IPS DF 6.9 (cell line): ENCODE measurements at regions not wholly inside any gene's neighbourhood (a gene's known extent, or its start where the extent isn't known, plus 50 kb on each side); places are given as distances from the start of the nearest gene placed in this dataset.
"Not testable (repeated sequence)": the region's sequence is repeated elsewhere in the genome, so short reads cannot be mapped to it uniquely, and the experiment has no call there.

Experiments
- DNase-seq: peaks from one replicate; pipeline ENCODE4 v3.0.0-alpha.2; 2013; ENCODE audit warnings: low read depth, low spot score
- H3K27ac ChIP-seq: one replicate; pipeline ENCODE4 v1.5.1; 2013; ENCODE audit warnings: low read length, control low read depth
- H3K27me3 ChIP-seq: 2 replicates; pipeline ENCODE4 v1.6.1; 2013; ENCODE audit warnings: mild to moderate bottlenecking, low read length; ENCODE audit not compliant: control insufficient read depth, insufficient read depth
- H3K36me3 ChIP-seq: 2 replicates; pipeline ENCODE4 v1.6.1; 2013; ENCODE audit warnings: low read length; ENCODE audit not compliant: control insufficient read depth, insufficient read depth
- H3K4me1 ChIP-seq: 2 replicates; pipeline ENCODE4 v1.6.1; 2013; ENCODE audit warnings: low read length; ENCODE audit not compliant: control insufficient read depth, insufficient read depth
- H3K4me3 ChIP-seq: 2 replicates; pipeline ENCODE4 v1.5.1; 2013; ENCODE audit warnings: mild to moderate bottlenecking, low read length
- H3K9me3 ChIP-seq: 2 replicates; pipeline ENCODE4 v1.6.1; 2013; ENCODE audit warnings: low read length, inconsistent platforms; ENCODE audit not compliant: control insufficient read depth, insufficient read depth
- WGBS: extraction: QIAGEN DNeasy Blood & Tissue Kit; methylation state at CpG from one replicate; pipeline ENCODE4 v1.1.7; 2013; ENCODE audit warnings: mixed read lengths, missing lambda C conversion rate; ENCODE audit not compliant: insufficient read length, insufficient coverage; 5-methylcytosine and 5-hydroxymethylcytosine counted together

DNA sequence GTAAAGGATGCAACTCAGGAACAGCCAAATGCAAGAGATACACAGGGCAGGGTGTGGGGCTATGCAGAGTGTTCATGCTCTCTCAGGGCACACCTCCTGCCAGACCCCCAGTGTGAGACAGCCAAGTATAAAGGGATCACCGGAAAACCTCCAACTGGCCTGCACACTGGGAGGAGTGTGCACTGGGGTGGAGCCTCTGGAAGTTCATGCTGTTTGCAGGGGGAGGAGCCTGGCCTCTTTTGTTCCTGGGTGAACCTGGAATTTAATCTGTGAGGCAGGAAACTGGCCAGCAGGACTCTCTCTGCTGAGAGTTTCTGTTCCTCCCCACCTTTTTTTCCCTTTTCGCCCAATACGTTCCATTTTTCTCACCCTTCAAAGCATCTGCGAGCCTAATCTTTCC lies 204.1 kb downstream of the WNT5A start:
- H3K9me3 ChIP-seq: no peaks in the 10 kb centered on the region
- no CpG with 5 or more reads among the region's 4 CpGs for WGBS
- H3K27ac ChIP-seq: no peak overlapping the region
- no peaks in the 10 kb centered on the region; the same call in 1 of the 2 replicates for H3K4me1 ChIP-seq
- peak; percentile 20 for DNase-seq
- H3K27me3 ChIP-seq: no peaks in the 10 kb centered on the region; the same call in 1 of the 2 replicates
- no peaks in the 10 kb centered on the region for H3K36me3 ChIP-seq
- H3K4me3 ChIP-seq: no peak overlapping the region

DNA sequence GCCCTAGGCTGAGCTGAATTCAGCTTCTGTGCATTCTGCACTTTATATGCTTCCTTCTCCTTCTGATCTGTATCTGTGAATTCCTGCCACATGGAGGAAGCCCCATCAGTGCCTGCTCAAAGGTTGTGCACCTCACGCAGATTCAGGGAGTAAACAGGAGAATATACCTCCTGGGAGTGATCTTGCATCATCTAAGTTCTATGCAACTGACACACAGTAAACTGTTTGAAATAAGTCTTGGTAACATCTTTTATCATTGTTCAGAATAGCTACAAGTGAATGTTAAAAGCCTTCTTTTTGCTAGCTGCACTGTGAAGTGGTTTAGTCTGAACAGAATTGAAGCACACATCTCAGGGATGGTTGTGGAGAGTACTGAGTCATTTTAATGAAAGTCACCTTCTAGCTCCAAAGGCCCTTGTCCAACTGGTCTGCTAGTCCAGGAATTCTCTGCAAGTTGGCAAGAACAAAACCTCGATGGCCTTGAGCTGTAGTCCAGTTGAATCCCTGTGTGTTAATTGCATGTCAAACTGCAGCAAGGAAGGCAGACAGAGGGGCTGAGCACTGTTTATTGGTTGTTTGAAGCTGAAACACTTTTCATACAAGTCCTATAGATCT lies 215.0 kb downstream of the WNT5A start:
- no peak for DNase-seq
- no peaks in the 10 kb centered on the region for H3K9me3 ChIP-seq
- no peak overlapping the region for H3K4me3 ChIP-seq
- no peak overlapping the region for H3K27ac ChIP-seq
- no peaks in the 10 kb centered on the region for H3K27me3 ChIP-seq
- H3K4me1 ChIP-seq: 0 out of 2 replicates have a peak, but pooled peaks cover 2% of the 10 kb centered on the region
- WGBS: no CpG with 5 or more reads among the region's 2 CpGs
- no peaks in the 10 kb centered on the region for H3K36me3 ChIP-seq

DNA sequence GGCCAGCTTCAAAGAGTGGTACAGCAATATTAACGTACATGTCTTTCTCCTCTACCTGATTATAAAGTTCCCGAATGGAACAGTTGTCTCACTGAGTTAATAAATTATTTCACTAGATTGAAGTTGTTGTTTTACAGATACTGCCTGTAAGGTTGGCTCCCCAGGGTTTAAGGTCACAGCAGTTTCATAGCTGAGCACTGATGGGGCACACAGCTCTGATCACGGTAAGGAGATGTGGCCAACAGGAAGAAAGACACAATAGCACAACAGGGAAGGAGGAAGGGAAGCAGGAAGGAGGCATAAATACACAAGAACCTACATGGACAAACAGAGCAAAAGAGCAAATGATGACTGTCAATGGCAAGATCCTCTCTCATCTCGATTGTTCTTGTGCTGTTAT lies 215.6 kb downstream of the WNT5A start:
- Histone ChIP-seq H3K36me3 (no peaks in the 10 kb centered on the region), H3K4me1 (0 out of 2 replicates have a peak, but pooled peaks cover 2% of the 10 kb centered on the region), H3K27me3 (no peaks in the 10 kb centered on the region), H3K4me3 (no peak overlapping the region), H3K9me3 (no peaks in the 10 kb centered on the region), H3K27ac (no peak overlapping the region)
- no peak for DNase-seq
- no CpG with 5 or more reads among the region's 4 CpGs for WGBS

DNA sequence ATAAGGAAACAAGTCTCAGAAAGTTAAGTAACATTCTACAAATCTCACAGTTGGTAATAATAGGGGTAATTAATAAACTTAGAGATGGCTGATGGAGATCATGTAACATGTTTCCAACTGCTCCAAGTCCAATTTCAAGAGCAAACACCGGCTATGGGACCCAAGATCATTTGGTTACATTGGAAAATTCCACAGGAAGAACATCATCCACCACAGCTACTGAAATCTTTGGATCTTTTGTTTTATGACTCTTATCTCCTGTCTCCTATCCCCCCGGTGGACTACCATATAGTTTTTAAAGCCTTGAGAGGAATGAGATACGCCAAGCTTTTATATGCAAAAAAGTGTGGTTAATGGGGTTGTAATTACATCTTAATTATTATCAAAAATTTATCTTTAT lies 216.1 kb downstream of the WNT5A start:
- Histone ChIP-seq H3K27ac (no peak overlapping the region), H3K9me3 (no peaks in the 10 kb centered on the region), H3K4me1 (0 out of 2 replicates have a peak, but pooled peaks cover 2% of the 10 kb centered on the region), H3K4me3 (no peak overlapping the region), H3K36me3 (no peaks in the 10 kb centered on the region), H3K27me3 (no peaks in the 10 kb centered on the region)
- WGBS: no CpG with 5 or more reads among the region's 3 CpGs
- no peak for DNase-seq

DNA sequence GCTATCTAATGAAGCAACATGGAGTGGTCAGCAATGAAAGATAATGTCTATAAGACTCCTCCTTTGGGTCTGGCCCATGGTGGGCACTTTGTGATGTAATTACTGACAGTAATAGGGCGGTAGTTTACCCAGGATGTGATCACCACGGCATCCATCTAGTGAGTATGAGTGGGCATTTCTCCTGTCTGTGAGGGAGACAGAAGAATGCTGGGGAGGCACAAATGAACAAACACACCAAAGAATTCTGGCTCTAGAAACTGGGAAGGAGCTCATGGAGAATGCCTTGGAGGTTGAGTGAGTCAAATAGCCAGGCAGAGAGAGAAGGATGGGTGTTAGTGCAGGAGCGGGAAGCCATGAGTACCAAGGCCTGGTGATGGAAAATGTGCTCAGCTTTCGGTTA lies 217.5 kb downstream of the WNT5A start:
- Histone ChIP-seq H3K9me3 (no peaks in the 10 kb centered on the region), H3K27me3 (no peaks in the 10 kb centered on the region), H3K36me3 (no peaks in the 10 kb centered on the region), H3K4me3 (no peak overlapping the region), H3K4me1 (0 out of 2 replicates have a peak, but pooled peaks cover 2% of the 10 kb centered on the region), H3K27ac (no peak overlapping the region)
- DNase-seq: no peak
- WGBS: no CpG with 5 or more reads among the region's 4 CpGs

DNA sequence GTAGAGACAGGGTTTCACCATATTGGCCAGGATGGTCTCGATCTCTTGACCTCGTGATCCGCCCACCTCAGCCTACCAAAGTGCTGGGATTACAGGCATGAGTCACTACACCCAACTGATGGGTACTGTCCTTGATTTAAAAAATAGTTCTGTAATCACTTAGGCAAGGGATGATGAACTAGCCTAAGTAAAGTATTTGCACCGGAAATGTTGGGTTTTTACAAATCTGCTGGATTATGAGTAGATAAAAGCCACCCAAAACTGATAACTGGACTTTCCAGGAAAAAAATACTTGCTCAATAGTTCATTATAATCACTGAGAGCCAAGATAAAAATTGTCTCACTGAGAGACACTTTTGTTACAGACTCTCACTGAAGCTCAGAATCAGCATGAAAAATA lies 218.0 kb downstream of the WNT5A start:
- H3K36me3 ChIP-seq: no peaks in the 10 kb centered on the region
- no peak overlapping the region for H3K27ac ChIP-seq
- no peaks in the 10 kb centered on the region for H3K9me3 ChIP-seq
- 0 out of 2 replicates have a peak, but pooled peaks cover 2% of the 10 kb centered on the region for H3K4me1 ChIP-seq
- H3K4me3 ChIP-seq: no peak overlapping the region
- no peaks in the 10 kb centered on the region for H3K27me3 ChIP-seq
- DNase-seq: no peak
- WGBS: no CpG with 5 or more reads among the region's 4 CpGs

DNA sequence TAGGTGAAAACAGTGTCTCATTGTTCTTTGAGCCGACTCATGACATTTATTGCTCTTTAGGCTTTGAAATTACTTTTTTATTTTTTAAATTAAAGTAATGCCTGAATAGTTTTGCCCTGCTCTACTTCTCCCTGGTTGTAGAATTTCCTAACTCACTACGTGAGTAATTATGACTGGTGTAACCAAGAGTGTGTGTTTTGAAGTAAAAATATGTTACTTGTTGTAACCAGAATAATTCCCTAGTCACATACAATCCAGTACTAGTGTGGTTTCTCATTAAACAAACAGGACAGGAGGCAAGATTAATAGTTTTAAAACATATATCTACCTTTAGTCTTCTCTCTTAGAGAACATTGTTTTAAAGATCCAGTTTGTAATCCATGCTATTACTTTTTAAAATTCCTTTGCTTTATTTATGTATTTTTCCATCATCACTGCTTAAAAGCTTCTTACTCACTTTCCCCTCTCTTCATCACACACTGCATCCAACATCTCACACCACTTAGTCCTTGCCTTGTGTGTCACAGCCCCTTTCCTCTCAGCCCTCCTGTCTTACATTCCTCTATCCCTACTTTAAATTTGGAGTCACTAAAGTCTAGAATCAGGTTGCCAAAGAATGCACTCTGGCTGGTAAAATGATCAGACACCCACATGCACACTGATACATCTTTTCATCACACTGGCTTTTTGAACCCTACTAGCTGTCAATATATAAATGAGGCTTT lies 219.7 kb downstream of the WNT5A start:
- Histone ChIP-seq H3K9me3 (no peaks in the 10 kb centered on the region), H3K27me3 (no peaks in the 10 kb centered on the region), H3K36me3 (no peaks in the 10 kb centered on the region), H3K4me1 (0 out of 2 replicates have a peak, but pooled peaks cover 2% of the 10 kb centered on the region), H3K27ac (no peak overlapping the region), H3K4me3 (no peak overlapping the region)
- WGBS: no CpG with 5 or more reads among the region's 2 CpGs
- no peak for DNase-seq

DNA sequence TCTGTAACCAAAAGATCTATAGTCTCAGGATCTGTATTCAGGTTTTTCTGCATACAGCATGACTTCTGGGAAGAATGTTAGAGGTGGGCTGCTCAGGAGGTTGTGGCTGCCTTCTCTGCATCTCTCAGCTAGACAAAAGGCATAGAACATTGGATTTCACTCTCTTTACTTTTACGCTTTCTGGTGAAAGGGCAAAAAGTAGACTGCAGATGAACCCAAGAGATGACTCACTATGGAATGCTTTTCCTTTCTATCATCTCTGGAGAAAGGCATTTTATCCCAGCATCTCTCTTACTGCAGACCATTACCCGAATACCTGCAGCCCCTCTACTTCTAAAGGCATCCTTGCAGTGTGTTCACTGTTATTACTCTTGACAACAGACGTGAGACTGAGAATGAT lies 222.2 kb downstream of the WNT5A start:
- H3K4me3 ChIP-seq: no peak overlapping the region
- no CpG with 5 or more reads among the region's 3 CpGs for WGBS
- no peaks in the 10 kb centered on the region for H3K4me1 ChIP-seq
- no peak overlapping the region for H3K27ac ChIP-seq
- H3K36me3 ChIP-seq: no peaks in the 10 kb centered on the region
- H3K27me3 ChIP-seq: no peaks in the 10 kb centered on the region
- no peak for DNase-seq
- no peaks in the 10 kb centered on the region for H3K9me3 ChIP-seq

DNA sequence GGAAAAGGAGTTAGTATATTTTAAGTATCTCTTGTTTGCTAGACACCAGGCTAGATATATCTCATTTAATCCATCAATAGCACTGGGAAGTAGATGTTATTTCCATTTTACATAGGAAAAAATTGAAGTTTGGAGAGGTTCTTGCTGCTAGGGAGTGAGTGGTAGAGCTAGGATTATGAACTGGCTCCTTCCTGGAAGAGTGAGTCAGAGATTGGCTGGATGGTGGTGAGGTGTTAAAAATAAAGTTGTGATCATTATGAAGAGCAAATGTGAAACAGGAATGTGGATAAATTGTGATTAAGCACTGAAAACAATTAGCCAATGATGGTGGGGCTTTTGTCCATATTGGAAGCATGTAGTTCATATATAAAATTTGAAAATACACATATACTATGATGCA lies 234.2 kb downstream of the WNT5A start:
- H3K27me3 ChIP-seq: no peaks in the 10 kb centered on the region
- H3K9me3 ChIP-seq: no peaks in the 10 kb centered on the region
- no peak for DNase-seq
- no peak overlapping the region for H3K4me3 ChIP-seq
- no peaks in the 10 kb centered on the region for H3K4me1 ChIP-seq
- H3K36me3 ChIP-seq: no peaks in the 10 kb centered on the region
- no peak overlapping the region for H3K27ac ChIP-seq

DNA sequence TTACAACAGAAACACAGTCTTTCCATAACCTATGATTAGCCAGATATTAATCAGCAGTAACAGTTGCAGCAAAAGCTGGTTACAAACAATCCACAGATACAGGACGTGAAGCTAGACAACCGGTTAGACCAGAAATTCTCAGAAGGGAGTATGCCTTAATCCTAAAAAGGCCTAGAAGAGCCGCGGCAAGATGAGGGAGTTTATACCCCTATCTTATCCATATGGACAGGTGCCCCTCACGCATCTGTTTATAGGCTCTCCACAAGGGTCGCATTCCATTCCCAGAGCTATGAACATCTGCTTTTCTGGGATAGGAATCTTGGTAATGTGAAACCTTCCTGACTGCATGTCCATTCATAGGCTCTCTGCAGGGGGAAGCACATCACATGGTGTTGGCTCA lies 237.9 kb downstream of the WNT5A start:
- H3K4me1 ChIP-seq, DNase-seq, H3K27me3 ChIP-seq, H3K36me3 ChIP-seq, H3K4me3 ChIP-seq, H3K27ac ChIP-seq, H3K9me3 ChIP-seq: not testable (repeated sequence)
- WGBS: no CpG with 5 or more reads among the region's 6 CpGs

DNA sequence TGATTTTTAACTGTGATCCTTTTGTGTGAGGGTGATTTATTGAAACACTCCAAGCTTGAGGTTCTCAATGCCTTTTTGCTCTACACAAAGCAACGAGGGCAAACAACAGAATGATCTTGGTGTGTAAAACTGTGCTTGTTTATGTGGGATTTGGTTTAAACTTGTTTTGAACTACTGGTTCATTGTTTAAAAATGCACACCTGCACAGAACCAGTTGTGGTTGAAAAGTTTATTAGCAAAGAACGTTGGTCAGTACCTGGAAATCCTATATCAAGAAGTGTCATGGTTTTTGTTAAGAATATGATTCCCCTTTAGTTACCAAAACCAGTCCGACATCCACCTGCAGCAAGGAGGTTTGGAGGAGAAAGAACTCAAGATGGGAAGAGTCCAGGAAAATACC lies 239.4 kb downstream of the WNT5A start:
- H3K36me3 ChIP-seq: no peaks in the 10 kb centered on the region
- WGBS: no CpG with 5 or more reads among the region's 3 CpGs
- H3K4me1 ChIP-seq: no peaks in the 10 kb centered on the region
- no peak overlapping the region for H3K4me3 ChIP-seq
- H3K27ac ChIP-seq: no peak overlapping the region
- no peaks in the 10 kb centered on the region for H3K27me3 ChIP-seq
- no peak for DNase-seq
- no peaks in the 10 kb centered on the region for H3K9me3 ChIP-seq
